ENCODE measurements at regions not wholly inside any gene's neighbourhood (a gene's known extent, or its start where the extent isn't known, plus 50 kb on each side); places are given as distances from the start of the nearest gene placed in this dataset.

GRCh38 chr5:125660231-125660895 is 762.8 kb upstream of the GRAMD2B start:
- no peak for TF ChIP-seq POLR2AphosphoS5 (IDR thresholded peaks at IDR 0.05; ENCODE audit: low read depth, low read length)
- no peak for TF ChIP-seq POLR2A (IDR thresholded peaks at IDR 0.05; ENCODE audit: low read depth, low read length)

Measured in GM12892 (cell line).